Endothelial cell of umbilical vein (primary cell): ENCODE measurements at regions not wholly inside any gene's neighbourhood (a gene's known extent, or its start where the extent isn't known, plus 50 kb on each side); places are given as distances from the start of the nearest gene placed in this dataset.

Experiments used
- BruUV-seq: library from RNA; stranded (reverse); fragments of 400-500 nt; replicated peaks from 2 replicates; lab custom pipeline; 2021; lab: Mats Ljungman, UMichigan
- CTCF ChIA-PET: fragments of 300-600, 350-600 bp; sonication (Branson Sonifier 250); formaldehyde crosslinking; loops from one replicate; lab custom pipeline; 2021; ENCODE audit warnings: antibody characterized with exemption, inconsistent platforms; lab: Charles Lee
- POLR2A ChIA-PET: fragments of 300-600, 350-600 bp; sonication (Branson Sonifier 250); formaldehyde crosslinking; loops from one replicate; lab custom pipeline; 2021; ENCODE audit warnings: antibody characterized with exemption, inconsistent platforms; lab: Charles Lee
- DNase-seq: peaks from one replicate; pipeline ENCODE4 v3.0.0-alpha.2; 2011; ENCODE audit warnings: low read depth, low spot score
- FAIRE-seq: peaks from 2 replicates; lab custom pipeline; 2011; peaks lifted over from hg19 to GRCh38; lab: Jason Lieb, UNC
- H2AFZ ChIP-seq: 2 replicates; pipeline ENCODE4 v1.6.0; 2012; ENCODE audit warnings: low read depth, low read length, control low read depth, inconsistent platforms
- H3K27ac ChIP-seq: 2 replicates; pipeline ENCODE4 v1.5.1; 2011; ENCODE audit warnings: low read depth, mild to moderate bottlenecking, control low read depth, low read length, moderate library complexity; ENCODE audit not compliant: insufficient read depth
- H3K27me3 ChIP-seq, 2 experiments: 2 replicates each; pipeline versions ENCODE4 v1.6.0 to v1.6.1; 2011; ENCODE audit warnings: low read length in 2 of 2, mixed read lengths in 1 of 2; ENCODE audit not compliant: control insufficient read depth in 2 of 2, insufficient read depth in 2 of 2
- H3K36me3 ChIP-seq, 2 experiments: 2 replicates in 1 of 2; 3 replicates in 1 of 2; pipeline ENCODE4 v1.5.1; 2011; ENCODE audit warnings: low read length in 2 of 2, mild to moderate bottlenecking in 1 of 2, moderate library complexity in 1 of 2; ENCODE audit not compliant: control insufficient read depth in 2 of 2, insufficient read depth in 2 of 2; ENCODE audit errors: extremely low read depth in 1 of 2
- H3K4me1 ChIP-seq: 3 replicates; pipeline ENCODE4 v1.5.1; 2011; ENCODE audit warnings: mild to moderate bottlenecking, low read length; ENCODE audit not compliant: control insufficient read depth, insufficient read depth; ENCODE audit errors: extremely low read depth
- H3K4me2 ChIP-seq: 2 replicates; pipeline ENCODE4 v1.6.1; 2011; ENCODE audit warnings: low read length, control low read depth, mixed read lengths; ENCODE audit not compliant: insufficient read depth
- H3K4me3 ChIP-seq, 3 experiments: fragments of 200-600 bp in 1 of 3; sonication (generic), shearing (Covaris generic) in 1 of 3; replicated peaks in 1 of 3; 2 replicates each; pipeline ENCODE4 v1.5.1; 2011 to 2016; ENCODE audit warnings: control low read depth in 3 of 3, low read length in 3 of 3, mild to moderate bottlenecking in 2 of 3, inconsistent platforms in 1 of 3, low read depth in 1 of 3, moderate library complexity in 1 of 3; ENCODE audit not compliant: insufficient read depth in 1 of 3
- H3K79me2 ChIP-seq: 2 replicates; pipeline ENCODE4 v1.6.0; 2012; ENCODE audit warnings: low read length, inconsistent platforms; ENCODE audit not compliant: control insufficient read depth, insufficient read depth
- H3K9ac ChIP-seq: replicated peaks from 2 replicates; pipeline ENCODE3; 2011; ENCODE audit warnings: low read length, control low read depth; ENCODE audit not compliant: insufficient read depth; ENCODE audit errors: extremely low read depth
- H3K9me1 ChIP-seq: replicated peaks from 3 replicates; pipeline ENCODE4 v1.6.0; 2011; ENCODE audit warnings: mild to moderate bottlenecking, low read length; ENCODE audit not compliant: control insufficient read depth, insufficient read depth; ENCODE audit errors: extremely low read depth
- H3K9me3 ChIP-seq: replicated peaks from 2 replicates; pipeline ENCODE4 v1.5.1; 2012; ENCODE audit warnings: low read length, inconsistent platforms; ENCODE audit not compliant: control insufficient read depth, insufficient read depth
- H4K20me1 ChIP-seq: replicated peaks from 2 replicates; pipeline ENCODE3; 2011; ENCODE audit warnings: mild to moderate bottlenecking, low read length; ENCODE audit not compliant: control insufficient read depth, insufficient read depth; ENCODE audit errors: extremely low read depth
- EZH2 ChIP-seq: IDR thresholded peaks from 2 replicates; pipeline ENCODE4 v1.6.1; 2012; ENCODE audit warnings: borderline replicate concordance, low read depth, mild to moderate bottlenecking, moderate library complexity, low read length, inconsistent platforms; ENCODE audit not compliant: severe bottlenecking
- FOS ChIP-seq: IDR thresholded peaks from 2 replicates; pipeline ENCODE4 v1.6.1; 2011; ENCODE audit warnings: mild to moderate bottlenecking, low read length, moderate library complexity, borderline replicate concordance; ENCODE audit not compliant: insufficient read depth
- GATA2 ChIP-seq: IDR thresholded peaks from 2 replicates; pipeline ENCODE4 v1.7.0; 2011; ENCODE audit warnings: low read depth, mild to moderate bottlenecking, moderate library complexity, mixed read lengths, low read length; ENCODE audit not compliant: insufficient read length, insufficient read depth
- JUN ChIP-seq: IDR thresholded peaks from 2 replicates; pipeline ENCODE4 v1.6.1; 2011; ENCODE audit warnings: borderline replicate concordance, low read depth; ENCODE audit not compliant: insufficient read length, insufficient read depth
- MYC ChIP-seq: IDR thresholded peaks from one replicate; pipeline ENCODE4 v1.6.1; 2011; ENCODE audit warnings: mild to moderate bottlenecking, low read depth, low read length
- POLR2A ChIP-seq: IDR thresholded peaks from 2 replicates; pipeline ENCODE4 v1.6.1; 2012; ENCODE audit warnings: low read depth, mild to moderate bottlenecking, control low read depth, low read length
- POLR2AphosphoS5 ChIP-seq: IDR thresholded peaks from 2 replicates; pipeline ENCODE4 v1.6.1; 2012; ENCODE audit warnings: low read depth, mild to moderate bottlenecking, control low read depth, low read length, moderate library complexity; ENCODE audit not compliant: insufficient read depth
- dilution Hi-C: fragments of 300-500 bp; cut with MboI; formaldehyde crosslinking; loops from one replicate; pipeline ENCODE4 v1.15.0; 2019; ENCODE audit warnings: low sequenced_read_pairs; ENCODE audit not compliant: extremely low pct_ligation_motif_present
- intact Hi-C: fragments of 100-400 bp; cut with micrococcal nuclease; formaldehyde crosslinking; loops from one replicate; pipeline ENCODE4 v1.10.0; 2022
- TF ChIP-seq, protein P1 (sequence below), 2 donors: IDR thresholded peaks; 1 replicate in 1 of 2; 2 replicates in 1 of 2; pipeline ENCODE4 v1.5.1; 2011; ENCODE audit warnings: low read length in 2 of 2, mild to moderate bottlenecking in 2 of 2, moderate library complexity in 2 of 2, control low read depth in 1 of 2, inconsistent platforms in 1 of 2, low read depth in 1 of 2; ENCODE audit not compliant: insufficient read depth in 1 of 2; ENCODE audit errors: extremely low read depth in 1 of 2
- TF ChIP-seq, protein P2 (sequence below): IDR thresholded peaks from 2 replicates; pipeline ENCODE4 v1.6.1; 2011; ENCODE audit not compliant: insufficient read depth, insufficient read length

DNA sequence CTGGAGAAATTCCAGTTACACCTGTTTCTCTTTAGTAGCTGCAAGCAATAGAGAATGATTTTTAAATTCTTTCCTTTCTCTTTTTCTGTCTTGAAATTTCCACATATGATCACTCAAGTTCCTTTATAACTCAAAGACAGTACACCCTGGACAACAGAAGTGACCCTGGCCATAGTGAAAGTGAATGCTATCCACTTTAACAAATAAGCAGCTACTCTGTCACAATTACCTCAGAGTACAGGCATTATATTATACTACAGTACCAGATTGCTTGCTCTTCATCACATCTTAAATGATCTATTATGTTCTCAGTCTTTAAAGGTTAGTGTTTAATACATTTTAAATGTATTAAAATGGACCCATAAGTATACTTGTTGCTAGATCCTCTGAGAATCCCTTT is 136.2 kb downstream of the KLF12 start:
- H4K20me1 ChIP-seq: no peaks in the 10 kb centered on the region
- H3K4me1 ChIP-seq: no peaks in the 10 kb centered on the region
- H3K9me1 ChIP-seq: no peaks in the 10 kb centered on the region
- H3K4me2 ChIP-seq: no peak overlapping the region
- no peak overlapping the region for H3K9ac ChIP-seq
- no peak overlapping the region for H3K27ac ChIP-seq
- H3K27me3 ChIP-seq: no peaks in the 10 kb centered on the region
- FAIRE-seq (no peak), DNase-seq (no peak)
- no peaks in the 10 kb centered on the region for H3K9me3 ChIP-seq
- no peak overlapping the region for H3K4me3 ChIP-seq
- peaks cover 4% of the 10 kb centered on the region for H3K79me2 ChIP-seq
- no TSS peak for BruUV-seq
- H2AFZ ChIP-seq: no peak overlapping the region
- intact Hi-C loops (no loop called here), dilution Hi-C loops (no loop called here)
- TF ChIP-seq MYC (no peak), EZH2 (no peak), GATA2 (no peak), POLR2AphosphoS5 (no peak), POLR2A (no peak), JUN (no peak), FOS (no peak)
- TF ChIP-seq, protein P1, sequence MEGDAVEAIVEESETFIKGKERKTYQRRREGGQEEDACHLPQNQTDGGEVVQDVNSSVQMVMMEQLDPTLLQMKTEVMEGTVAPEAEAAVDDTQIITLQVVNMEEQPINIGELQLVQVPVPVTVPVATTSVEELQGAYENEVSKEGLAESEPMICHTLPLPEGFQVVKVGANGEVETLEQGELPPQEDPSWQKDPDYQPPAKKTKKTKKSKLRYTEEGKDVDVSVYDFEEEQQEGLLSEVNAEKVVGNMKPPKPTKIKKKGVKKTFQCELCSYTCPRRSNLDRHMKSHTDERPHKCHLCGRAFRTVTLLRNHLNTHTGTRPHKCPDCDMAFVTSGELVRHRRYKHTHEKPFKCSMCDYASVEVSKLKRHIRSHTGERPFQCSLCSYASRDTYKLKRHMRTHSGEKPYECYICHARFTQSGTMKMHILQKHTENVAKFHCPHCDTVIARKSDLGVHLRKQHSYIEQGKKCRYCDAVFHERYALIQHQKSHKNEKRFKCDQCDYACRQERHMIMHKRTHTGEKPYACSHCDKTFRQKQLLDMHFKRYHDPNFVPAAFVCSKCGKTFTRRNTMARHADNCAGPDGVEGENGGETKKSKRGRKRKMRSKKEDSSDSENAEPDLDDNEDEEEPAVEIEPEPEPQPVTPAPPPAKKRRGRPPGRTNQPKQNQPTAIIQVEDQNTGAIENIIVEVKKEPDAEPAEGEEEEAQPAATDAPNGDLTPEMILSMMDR (IDR thresholded peaks at IDR 0.05; ENCODE audit: extremely low read depth in 1 of 2, insufficient read depth in 1 of 2, low read depth in 1 of 2, low read length in 2 of 2): no peak
- TF ChIP-seq, protein P2, sequence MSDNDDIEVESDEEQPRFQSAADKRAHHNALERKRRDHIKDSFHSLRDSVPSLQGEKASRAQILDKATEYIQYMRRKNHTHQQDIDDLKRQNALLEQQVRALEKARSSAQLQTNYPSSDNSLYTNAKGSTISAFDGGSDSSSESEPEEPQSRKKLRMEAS: no peak
- POLR2A ChIA-PET: no interaction called here
- CTCF ChIA-PET: no interaction called here
- peaks cover 0 to 2% of the 10 kb centered on the region in 2 experiments for H3K36me3 ChIP-seq
